Endothelial cell of umbilical vein (primary cell): ENCODE measurements at regions not wholly inside any gene's neighbourhood (a gene's known extent, or its start where the extent isn't known, plus 50 kb on each side); places are given as distances from the start of the nearest gene placed in this dataset.

Experiments
- BruUV-seq: library from RNA; stranded (reverse); fragments of 400-500 nt; replicated peaks from 2 replicates; lab custom pipeline; 2021; lab: Mats Ljungman, UMichigan
- CTCF ChIA-PET: fragments of 300-600, 350-600 bp; sonication (Branson Sonifier 250); formaldehyde crosslinking; loops from one replicate; lab custom pipeline; 2021; ENCODE audit warnings: antibody characterized with exemption, inconsistent platforms; lab: Charles Lee
- POLR2A ChIA-PET: fragments of 300-600, 350-600 bp; sonication (Branson Sonifier 250); formaldehyde crosslinking; loops from one replicate; lab custom pipeline; 2021; ENCODE audit warnings: antibody characterized with exemption, inconsistent platforms; lab: Charles Lee
- DNase-seq: peaks from one replicate; pipeline ENCODE4 v3.0.0-alpha.2; 2011; ENCODE audit warnings: low read depth, low spot score
- FAIRE-seq: peaks from 2 replicates; lab custom pipeline; 2011; peaks lifted over from hg19 to GRCh38; lab: Jason Lieb, UNC
- H2AFZ ChIP-seq: 2 replicates; pipeline ENCODE4 v1.6.0; 2012; ENCODE audit warnings: low read depth, low read length, control low read depth, inconsistent platforms
- H3K27ac ChIP-seq: 2 replicates; pipeline ENCODE4 v1.5.1; 2011; ENCODE audit warnings: low read depth, mild to moderate bottlenecking, control low read depth, low read length, moderate library complexity; ENCODE audit not compliant: insufficient read depth
- H3K27me3 ChIP-seq, 2 experiments: 2 replicates each; pipeline versions ENCODE4 v1.6.0 to v1.6.1; 2011; ENCODE audit warnings: low read length in 2 of 2, mixed read lengths in 1 of 2; ENCODE audit not compliant: control insufficient read depth in 2 of 2, insufficient read depth in 2 of 2
- H3K36me3 ChIP-seq, 2 experiments: 2 replicates in 1 of 2; 3 replicates in 1 of 2; pipeline ENCODE4 v1.5.1; 2011; ENCODE audit warnings: low read length in 2 of 2, mild to moderate bottlenecking in 1 of 2, moderate library complexity in 1 of 2; ENCODE audit not compliant: control insufficient read depth in 2 of 2, insufficient read depth in 2 of 2; ENCODE audit errors: extremely low read depth in 1 of 2
- H3K4me1 ChIP-seq: 3 replicates; pipeline ENCODE4 v1.5.1; 2011; ENCODE audit warnings: mild to moderate bottlenecking, low read length; ENCODE audit not compliant: control insufficient read depth, insufficient read depth; ENCODE audit errors: extremely low read depth
- H3K4me2 ChIP-seq: 2 replicates; pipeline ENCODE4 v1.6.1; 2011; ENCODE audit warnings: low read length, control low read depth, mixed read lengths; ENCODE audit not compliant: insufficient read depth
- H3K4me3 ChIP-seq, 3 experiments: fragments of 200-600 bp in 1 of 3; sonication (generic), shearing (Covaris generic) in 1 of 3; replicated peaks in 1 of 3; 2 replicates each; pipeline ENCODE4 v1.5.1; 2011 to 2016; ENCODE audit warnings: control low read depth in 3 of 3, low read length in 3 of 3, mild to moderate bottlenecking in 2 of 3, inconsistent platforms in 1 of 3, low read depth in 1 of 3, moderate library complexity in 1 of 3; ENCODE audit not compliant: insufficient read depth in 1 of 3
- H3K79me2 ChIP-seq: 2 replicates; pipeline ENCODE4 v1.6.0; 2012; ENCODE audit warnings: low read length, inconsistent platforms; ENCODE audit not compliant: control insufficient read depth, insufficient read depth
- H3K9ac ChIP-seq: replicated peaks from 2 replicates; pipeline ENCODE3; 2011; ENCODE audit warnings: low read length, control low read depth; ENCODE audit not compliant: insufficient read depth; ENCODE audit errors: extremely low read depth
- H3K9me1 ChIP-seq: replicated peaks from 3 replicates; pipeline ENCODE4 v1.6.0; 2011; ENCODE audit warnings: mild to moderate bottlenecking, low read length; ENCODE audit not compliant: control insufficient read depth, insufficient read depth; ENCODE audit errors: extremely low read depth
- H3K9me3 ChIP-seq: replicated peaks from 2 replicates; pipeline ENCODE4 v1.5.1; 2012; ENCODE audit warnings: low read length, inconsistent platforms; ENCODE audit not compliant: control insufficient read depth, insufficient read depth
- H4K20me1 ChIP-seq: replicated peaks from 2 replicates; pipeline ENCODE3; 2011; ENCODE audit warnings: mild to moderate bottlenecking, low read length; ENCODE audit not compliant: control insufficient read depth, insufficient read depth; ENCODE audit errors: extremely low read depth
- CTCF ChIP-seq, 2 donors: IDR thresholded peaks; 1 replicate in 1 of 2; 2 replicates in 1 of 2; pipeline ENCODE4 v1.5.1; 2011; ENCODE audit warnings: low read length in 2 of 2, mild to moderate bottlenecking in 2 of 2, moderate library complexity in 2 of 2, control low read depth in 1 of 2, inconsistent platforms in 1 of 2, low read depth in 1 of 2; ENCODE audit not compliant: insufficient read depth in 1 of 2; ENCODE audit errors: extremely low read depth in 1 of 2
- EZH2 ChIP-seq: IDR thresholded peaks from 2 replicates; pipeline ENCODE4 v1.6.1; 2012; ENCODE audit warnings: borderline replicate concordance, low read depth, mild to moderate bottlenecking, moderate library complexity, low read length, inconsistent platforms; ENCODE audit not compliant: severe bottlenecking
- FOS ChIP-seq: IDR thresholded peaks from 2 replicates; pipeline ENCODE4 v1.6.1; 2011; ENCODE audit warnings: mild to moderate bottlenecking, low read length, moderate library complexity, borderline replicate concordance; ENCODE audit not compliant: insufficient read depth
- GATA2 ChIP-seq: IDR thresholded peaks from 2 replicates; pipeline ENCODE4 v1.7.0; 2011; ENCODE audit warnings: low read depth, mild to moderate bottlenecking, moderate library complexity, mixed read lengths, low read length; ENCODE audit not compliant: insufficient read length, insufficient read depth
- JUN ChIP-seq: IDR thresholded peaks from 2 replicates; pipeline ENCODE4 v1.6.1; 2011; ENCODE audit warnings: borderline replicate concordance, low read depth; ENCODE audit not compliant: insufficient read length, insufficient read depth
- MYC ChIP-seq: IDR thresholded peaks from one replicate; pipeline ENCODE4 v1.6.1; 2011; ENCODE audit warnings: mild to moderate bottlenecking, low read depth, low read length
- POLR2A ChIP-seq: IDR thresholded peaks from 2 replicates; pipeline ENCODE4 v1.6.1; 2012; ENCODE audit warnings: low read depth, mild to moderate bottlenecking, control low read depth, low read length
- POLR2AphosphoS5 ChIP-seq: IDR thresholded peaks from 2 replicates; pipeline ENCODE4 v1.6.1; 2012; ENCODE audit warnings: low read depth, mild to moderate bottlenecking, control low read depth, low read length, moderate library complexity; ENCODE audit not compliant: insufficient read depth
- dilution Hi-C: fragments of 300-500 bp; cut with MboI; formaldehyde crosslinking; loops from one replicate; pipeline ENCODE4 v1.15.0; 2019; ENCODE audit warnings: low sequenced_read_pairs; ENCODE audit not compliant: extremely low pct_ligation_motif_present
- intact Hi-C: fragments of 100-400 bp; cut with micrococcal nuclease; formaldehyde crosslinking; loops from one replicate; pipeline ENCODE4 v1.10.0; 2022
- TF ChIP-seq, protein P1 (sequence below): IDR thresholded peaks from 2 replicates; pipeline ENCODE4 v1.6.1; 2011; ENCODE audit not compliant: insufficient read depth, insufficient read length

DNA sequence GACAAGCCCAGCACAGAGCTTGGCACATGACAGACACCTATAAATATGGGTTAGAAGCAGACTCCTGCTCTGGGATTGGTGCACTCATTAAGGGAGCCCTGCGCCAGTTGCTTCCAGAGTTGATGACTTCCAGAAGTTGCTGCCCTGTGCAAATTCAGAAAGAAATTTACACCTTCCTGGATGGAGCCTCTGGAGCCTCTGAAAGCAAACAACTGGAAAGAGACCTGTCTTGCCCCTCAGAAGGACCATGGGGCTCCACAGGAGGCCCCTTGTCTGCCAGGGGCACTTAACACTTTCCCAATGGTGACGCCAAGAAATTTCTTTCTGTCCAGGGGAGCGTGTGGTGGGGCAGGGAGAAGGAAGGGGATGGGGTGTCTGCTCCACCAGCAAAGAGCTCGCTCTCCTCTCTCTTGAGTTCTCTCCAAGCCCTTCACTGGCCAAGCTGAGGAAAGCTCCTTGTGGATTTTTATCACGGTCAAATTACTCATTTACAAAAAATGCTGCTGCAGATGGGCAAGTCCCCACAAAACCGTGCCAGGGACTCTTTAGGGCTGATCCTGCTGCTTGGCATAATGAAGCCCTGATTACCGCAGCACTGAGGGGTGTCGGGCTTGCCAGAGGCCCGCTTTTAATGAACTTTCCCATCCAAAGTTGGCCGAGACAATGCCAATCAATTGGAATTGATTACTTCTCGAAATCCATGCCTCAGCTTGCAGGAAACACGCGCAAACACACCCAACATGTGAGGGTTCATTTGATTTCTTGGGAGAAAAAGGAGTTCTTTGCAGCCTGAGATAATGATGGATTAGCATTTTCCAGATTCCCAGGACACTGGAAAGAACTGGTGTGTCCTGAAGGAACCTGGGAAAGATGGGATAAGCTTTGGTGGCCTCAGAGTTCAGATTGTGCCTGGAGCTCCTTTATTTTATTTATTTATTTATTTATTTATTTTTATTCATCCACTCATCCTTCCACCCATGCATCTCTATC lies 583.6 kb upstream of the CDH5 start:
- H3K4me1 ChIP-seq = peaks cover 4% of the 10 kb centered on the region
- H3K4me2 ChIP-seq = no peak overlapping the region
- no peak overlapping the region for H3K27ac ChIP-seq
- no peaks in the 10 kb centered on the region for H3K79me2 ChIP-seq
- H3K4me3 ChIP-seq = no peak overlapping the region
- H2AFZ ChIP-seq = no peak overlapping the region
- H3K9me1 ChIP-seq = no peaks in the 10 kb centered on the region
- no peaks in the 10 kb centered on the region for H3K36me3 ChIP-seq
- BruUV-seq = no TSS peak
- dilution Hi-C loops (no loop called here), intact Hi-C loops (no loop called here)
- no peak overlapping the region for H3K9ac ChIP-seq
- H3K9me3 ChIP-seq = no peaks in the 10 kb centered on the region
- FAIRE-seq (no peak), DNase-seq (peak; percentile 42)
- POLR2A ChIA-PET = interaction anchor here (0.6 kb wide), 1 partner anchor 33 kb away, joined by 7 read pairs; no protein-coding TSS in a partner anchor
- TF ChIP-seq GATA2 (no peak), MYC (no peak), CTCF (IDR thresholded peaks at IDR 0.05; ENCODE audit: extremely low read depth in 1 of 2, insufficient read depth in 1 of 2, low read depth in 1 of 2, low read length in 2 of 2) (no peak), JUN (no peak), POLR2AphosphoS5 (no peak), FOS (no peak), POLR2A (no peak), EZH2 (no peak)
- TF ChIP-seq, protein P1, sequence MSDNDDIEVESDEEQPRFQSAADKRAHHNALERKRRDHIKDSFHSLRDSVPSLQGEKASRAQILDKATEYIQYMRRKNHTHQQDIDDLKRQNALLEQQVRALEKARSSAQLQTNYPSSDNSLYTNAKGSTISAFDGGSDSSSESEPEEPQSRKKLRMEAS = no peak
- CTCF ChIA-PET = interaction anchor here (0.6 to 1.0 kb wide), 2 partner anchors 25 to 164 kb away, joined by 3 read pairs; no protein-coding TSS in a partner anchor
- H4K20me1 ChIP-seq = no peaks in the 10 kb centered on the region
- H3K27me3 ChIP-seq = no peaks in the 10 kb centered on the region
